Uterus (tissue), 3 donors: ENCODE measurements at regions not wholly inside any gene's neighbourhood (a gene's known extent, or its start where the extent isn't known, plus 50 kb on each side); places are given as distances from the start of the nearest gene placed in this dataset.

Source experiments
- DNase-seq, 2 donors: peaks; one replicate each; pipeline ENCODE4 v3.0.0-alpha.2; 2019 to 2020
- H3K27ac ChIP-seq, 2 donors: fragments of 200-600 bp; sonication (generic); 1 replicate in 1 of 2; 2 replicates in 1 of 2; pipeline ENCODE4 v1.5.1; 2016 to 2018
- H3K27me3 ChIP-seq, 2 donors: fragments of 200-600 bp; sonication (generic); one replicate each; pipeline ENCODE4 v1.5.1; 2018 to 2019; ENCODE audit warnings: control low read depth in 1 of 2
- H3K36me3 ChIP-seq, 2 donors: fragments of 200-600 bp; sonication (generic); one replicate each; pipeline ENCODE4 v1.5.1; 2019; ENCODE audit warnings: control low read depth in 1 of 2
- H3K4me1 ChIP-seq, 2 donors: fragments of 200-600 bp; sonication (generic); one replicate each; pipeline ENCODE4 v1.5.1; 2018 to 2019; ENCODE audit warnings: control low read depth in 1 of 2
- H3K4me3 ChIP-seq, 2 donors: fragments of 200-600 bp; sonication (generic); 1 replicate in 1 of 2; 2 replicates in 1 of 2; pipeline ENCODE4 v1.5.1; 2018 to 2019; ENCODE audit warnings: mild to moderate bottlenecking in 1 of 2
- H3K9me3 ChIP-seq, 2 donors: fragments of 200-600 bp; sonication (generic); one replicate each; pipeline ENCODE4 v1.5.1; 2019; ENCODE audit warnings: control low read depth in 1 of 2
- POLR2A ChIP-seq, 2 donors: fragments of 450-650 bp; IDR thresholded peaks; one replicate each; pipeline ENCODE4 v1.6.1; 2016; ENCODE audit warnings: antibody characterized with exemption in 2 of 2, mild to moderate bottlenecking in 1 of 2, moderate library complexity in 1 of 2
- intact Hi-C: fragments of 100-400 bp; cut with DNase I; formaldehyde crosslinking; loops from one replicate; pipeline ENCODE4 v1.15.1; 2023; ENCODE audit warnings: low total_unique reads
- TF ChIP-seq, protein P1 (sequence below), 4 experiments: fragments of 200-600 bp in 2 of 4; fragments of 450-650 bp in 2 of 4; sonication (generic) in 2 of 4; IDR thresholded peaks; one replicate each; pipeline ENCODE4 v1.5.1; 2016 to 2019; ENCODE audit warnings: antibody characterized with exemption in 4 of 4, mild to moderate bottlenecking in 2 of 4, moderate library complexity in 1 of 4
- donor health status: DM: yes; HTN: yes; CAD: no.

DNA sequence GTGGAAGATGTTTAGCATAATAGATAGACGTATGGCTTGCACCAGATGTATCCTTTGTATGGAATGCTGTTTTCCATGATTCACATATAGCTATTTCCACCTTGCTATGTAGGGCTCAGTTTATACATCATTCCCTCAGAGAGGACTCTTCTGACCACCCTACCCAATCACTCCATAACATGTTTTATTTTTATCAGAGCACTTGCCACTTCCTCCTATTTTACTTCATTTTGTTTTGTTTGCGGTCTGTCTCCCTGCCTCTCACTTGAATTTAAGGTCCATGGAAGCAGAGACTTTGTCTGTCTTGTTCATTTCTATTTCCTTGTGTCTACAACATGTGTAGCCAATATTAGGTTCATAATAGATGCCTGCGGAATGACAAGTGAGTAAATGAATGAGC is 266.9 kb upstream of the CITED2 start:
- intact Hi-C loops, result no loop called here
- H3K36me3 ChIP-seq, result no peaks in the 10 kb centered on the region
- H3K4me3 ChIP-seq, result no peak overlapping the region
- no peak for DNase-seq
- H3K27ac ChIP-seq, result no peak overlapping the region
- TF ChIP-seq, protein P1, sequence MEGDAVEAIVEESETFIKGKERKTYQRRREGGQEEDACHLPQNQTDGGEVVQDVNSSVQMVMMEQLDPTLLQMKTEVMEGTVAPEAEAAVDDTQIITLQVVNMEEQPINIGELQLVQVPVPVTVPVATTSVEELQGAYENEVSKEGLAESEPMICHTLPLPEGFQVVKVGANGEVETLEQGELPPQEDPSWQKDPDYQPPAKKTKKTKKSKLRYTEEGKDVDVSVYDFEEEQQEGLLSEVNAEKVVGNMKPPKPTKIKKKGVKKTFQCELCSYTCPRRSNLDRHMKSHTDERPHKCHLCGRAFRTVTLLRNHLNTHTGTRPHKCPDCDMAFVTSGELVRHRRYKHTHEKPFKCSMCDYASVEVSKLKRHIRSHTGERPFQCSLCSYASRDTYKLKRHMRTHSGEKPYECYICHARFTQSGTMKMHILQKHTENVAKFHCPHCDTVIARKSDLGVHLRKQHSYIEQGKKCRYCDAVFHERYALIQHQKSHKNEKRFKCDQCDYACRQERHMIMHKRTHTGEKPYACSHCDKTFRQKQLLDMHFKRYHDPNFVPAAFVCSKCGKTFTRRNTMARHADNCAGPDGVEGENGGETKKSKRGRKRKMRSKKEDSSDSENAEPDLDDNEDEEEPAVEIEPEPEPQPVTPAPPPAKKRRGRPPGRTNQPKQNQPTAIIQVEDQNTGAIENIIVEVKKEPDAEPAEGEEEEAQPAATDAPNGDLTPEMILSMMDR (IDR thresholded peaks at IDR 0.05), result no peak
- no peak for TF ChIP-seq POLR2A (IDR thresholded peaks at IDR 0.05)
- no peaks in the 10 kb centered on the region for H3K4me1 ChIP-seq
- H3K9me3 ChIP-seq, result no peaks in the 10 kb centered on the region
- H3K27me3 ChIP-seq, result no peaks in the 10 kb centered on the region

DNA sequence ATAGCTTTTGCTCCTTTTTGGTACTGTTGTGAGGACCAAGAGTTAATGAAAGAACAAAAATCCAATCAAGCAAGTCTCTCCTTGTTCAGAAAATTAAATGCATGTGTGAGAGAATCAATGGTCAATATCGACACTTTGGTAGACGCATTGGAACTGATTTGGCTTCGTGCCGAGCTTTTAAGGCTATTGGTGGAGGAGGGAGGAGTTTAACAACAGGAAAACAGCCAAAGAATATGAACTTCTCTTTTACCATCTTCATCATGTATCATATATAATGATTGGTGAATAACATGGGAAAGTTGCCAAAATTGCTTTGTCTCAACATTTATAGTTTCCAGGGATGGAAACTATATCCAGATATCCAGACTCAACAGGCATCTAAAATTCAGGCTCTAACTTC is 266.5 kb upstream of the CITED2 start:
- H3K27me3 ChIP-seq, result no peaks in the 10 kb centered on the region
- H3K36me3 ChIP-seq, result no peaks in the 10 kb centered on the region
- no peak for TF ChIP-seq POLR2A (IDR thresholded peaks at IDR 0.05)
- TF ChIP-seq, protein P1 (IDR thresholded peaks at IDR 0.05), result no peak
- H3K9me3 ChIP-seq, result no peaks in the 10 kb centered on the region
- H3K4me3 ChIP-seq, result no peak overlapping the region
- H3K4me1 ChIP-seq, result no peaks in the 10 kb centered on the region
- no peak overlapping the region for H3K27ac ChIP-seq
- intact Hi-C loops, result no loop called here
- no peak for DNase-seq

DNA sequence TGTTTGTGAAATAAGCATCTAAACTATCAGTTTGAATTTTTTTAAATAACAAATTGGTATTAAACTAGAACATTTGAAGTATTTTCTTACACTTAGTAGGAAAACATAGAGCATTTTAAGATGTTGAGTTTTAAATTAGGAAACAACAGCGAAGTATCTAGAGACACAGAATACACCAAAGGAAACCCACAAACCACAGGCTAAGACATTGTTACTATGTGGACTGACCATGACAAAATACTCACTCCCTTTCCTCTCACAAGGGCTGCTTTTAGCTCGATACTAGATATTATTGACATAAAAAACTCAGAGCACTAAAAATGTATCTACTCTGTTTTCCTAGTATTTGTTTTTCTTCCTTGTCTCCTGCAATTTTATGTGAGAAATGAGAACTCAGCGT is 266.0 kb upstream of the CITED2 start:
- no peak for DNase-seq
- no peaks in the 10 kb centered on the region for H3K9me3 ChIP-seq
- no peak overlapping the region for H3K27ac ChIP-seq
- no peak overlapping the region for H3K4me3 ChIP-seq
- intact Hi-C loops, result no loop called here
- no peaks in the 10 kb centered on the region for H3K4me1 ChIP-seq
- TF ChIP-seq, protein P1 (IDR thresholded peaks at IDR 0.05), result no peak
- no peak for TF ChIP-seq POLR2A (IDR thresholded peaks at IDR 0.05)
- H3K27me3 ChIP-seq, result no peaks in the 10 kb centered on the region
- no peaks in the 10 kb centered on the region for H3K36me3 ChIP-seq

DNA sequence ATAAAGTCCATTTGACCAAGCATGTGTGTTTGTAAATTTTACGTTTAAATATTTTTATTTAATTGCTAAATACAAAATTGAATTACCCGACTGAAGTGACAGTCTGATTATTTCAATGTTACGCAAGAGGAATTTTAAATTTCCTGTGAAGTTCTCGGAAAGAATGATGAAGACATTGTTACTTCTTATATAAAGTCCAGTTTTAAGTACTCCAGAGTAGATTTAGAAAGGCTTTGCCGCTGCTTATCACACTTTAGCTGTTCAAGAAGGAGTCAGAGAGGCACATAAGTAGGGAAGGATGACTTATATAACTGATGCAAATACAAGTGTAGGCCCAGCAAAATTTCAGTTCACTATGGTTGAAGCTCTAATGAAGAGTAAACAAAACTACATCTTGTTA is 265.1 kb upstream of the CITED2 start:
- no peak overlapping the region for H3K4me3 ChIP-seq
- no peak for DNase-seq
- no peaks in the 10 kb centered on the region for H3K36me3 ChIP-seq
- no peaks in the 10 kb centered on the region for H3K4me1 ChIP-seq
- H3K27me3 ChIP-seq, result no peaks in the 10 kb centered on the region
- intact Hi-C loops, result no loop called here
- no peaks in the 10 kb centered on the region for H3K9me3 ChIP-seq
- H3K27ac ChIP-seq, result no peak overlapping the region
- TF ChIP-seq, protein P1 (IDR thresholded peaks at IDR 0.05), result no peak
- no peak for TF ChIP-seq POLR2A (IDR thresholded peaks at IDR 0.05)

DNA sequence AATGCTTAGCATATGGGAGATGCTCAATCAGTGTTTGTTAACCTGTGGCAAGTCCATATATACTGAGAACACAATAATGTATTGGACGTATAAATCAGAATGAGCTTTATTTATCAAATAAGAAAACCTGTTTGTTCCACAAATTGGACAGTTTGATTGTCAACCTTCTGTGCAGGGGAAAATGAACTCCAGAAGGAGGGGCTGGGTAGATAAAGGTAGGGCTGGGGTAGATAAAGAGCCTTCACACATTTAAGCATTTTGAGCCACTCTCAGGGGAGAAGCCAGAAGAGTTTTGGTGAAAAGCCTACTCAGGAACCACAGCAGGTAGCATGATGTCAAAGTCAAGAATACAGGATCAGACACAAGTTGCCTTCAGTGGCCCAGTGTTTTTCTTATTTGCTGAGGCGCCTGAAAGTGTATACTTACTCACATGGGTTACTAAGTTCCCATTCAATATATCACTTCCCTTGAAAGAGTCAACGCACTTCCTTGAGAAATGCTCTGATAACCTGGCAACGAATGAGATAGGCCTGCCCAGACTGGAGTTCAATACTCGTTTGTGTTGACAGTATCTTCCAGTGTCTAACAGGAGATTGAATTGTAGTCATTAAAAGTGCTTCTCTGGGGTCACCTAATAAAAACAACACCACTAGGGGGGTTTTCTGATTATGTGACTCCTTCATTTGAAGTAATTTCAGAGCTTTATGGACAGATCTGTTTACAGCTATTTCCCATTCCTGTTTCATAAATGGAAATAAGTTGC is 263.9 kb upstream of the CITED2 start:
- intact Hi-C loops, result no loop called here
- Histone ChIP-seq H3K27me3 (no peaks in the 10 kb centered on the region), H3K9me3 (no peaks in the 10 kb centered on the region), H3K4me1 (no peaks in the 10 kb centered on the region), H3K36me3 (no peaks in the 10 kb centered on the region), H3K4me3 (no peak overlapping the region), H3K27ac (no peak overlapping the region)
- TF ChIP-seq POLR2A (IDR thresholded peaks at IDR 0.05), result no peak
- DNase-seq, result no peak

DNA sequence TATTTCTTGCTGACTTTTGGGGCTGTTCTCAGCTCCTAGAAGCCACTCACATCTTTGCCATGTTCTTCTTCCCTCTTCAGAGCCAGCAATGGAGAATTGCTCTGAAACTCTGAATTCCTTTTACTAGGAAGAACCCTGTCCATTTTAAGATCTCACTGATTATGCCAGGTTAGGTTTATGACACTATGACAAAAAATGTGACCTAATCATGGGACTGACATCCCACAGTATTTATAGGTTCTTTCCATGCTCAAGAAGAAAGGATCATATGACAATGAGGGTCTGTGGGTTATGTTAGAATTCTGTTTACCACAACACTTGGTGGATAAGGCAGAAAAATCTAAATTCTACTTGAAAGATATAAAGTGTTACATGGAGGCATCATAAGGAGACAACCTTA is 263.3 kb upstream of the CITED2 start:
- intact Hi-C loops, result no loop called here
- Histone ChIP-seq H3K4me3 (no peak overlapping the region), H3K9me3 (no peaks in the 10 kb centered on the region), H3K27ac (no peak overlapping the region), H3K27me3 (no peaks in the 10 kb centered on the region), H3K36me3 (no peaks in the 10 kb centered on the region), H3K4me1 (no peaks in the 10 kb centered on the region)
- no peak for TF ChIP-seq POLR2A (IDR thresholded peaks at IDR 0.05)
- TF ChIP-seq, protein P1 (IDR thresholded peaks at IDR 0.05), result no peak
- DNase-seq, result no peak
